Pons (tissue), 1 donor: ENCODE measurements at regions not wholly inside any gene's neighbourhood (a gene's known extent, or its start where the extent isn't known, plus 50 kb on each side); places are given as distances from the start of the nearest gene placed in this dataset.
A peak's percentile ranks its signal among the peaks of the same experiment; 100 is the strongest.
"Not testable (repeated sequence)": the region's sequence is repeated elsewhere in the genome, so short reads cannot be mapped to it uniquely, and the experiment has no call there.

Experiments
- DNase-seq: peaks from one replicate; pipeline ENCODE4 v3.0.0-alpha.2; 2016; ENCODE audit warnings: low spot score

DNA sequence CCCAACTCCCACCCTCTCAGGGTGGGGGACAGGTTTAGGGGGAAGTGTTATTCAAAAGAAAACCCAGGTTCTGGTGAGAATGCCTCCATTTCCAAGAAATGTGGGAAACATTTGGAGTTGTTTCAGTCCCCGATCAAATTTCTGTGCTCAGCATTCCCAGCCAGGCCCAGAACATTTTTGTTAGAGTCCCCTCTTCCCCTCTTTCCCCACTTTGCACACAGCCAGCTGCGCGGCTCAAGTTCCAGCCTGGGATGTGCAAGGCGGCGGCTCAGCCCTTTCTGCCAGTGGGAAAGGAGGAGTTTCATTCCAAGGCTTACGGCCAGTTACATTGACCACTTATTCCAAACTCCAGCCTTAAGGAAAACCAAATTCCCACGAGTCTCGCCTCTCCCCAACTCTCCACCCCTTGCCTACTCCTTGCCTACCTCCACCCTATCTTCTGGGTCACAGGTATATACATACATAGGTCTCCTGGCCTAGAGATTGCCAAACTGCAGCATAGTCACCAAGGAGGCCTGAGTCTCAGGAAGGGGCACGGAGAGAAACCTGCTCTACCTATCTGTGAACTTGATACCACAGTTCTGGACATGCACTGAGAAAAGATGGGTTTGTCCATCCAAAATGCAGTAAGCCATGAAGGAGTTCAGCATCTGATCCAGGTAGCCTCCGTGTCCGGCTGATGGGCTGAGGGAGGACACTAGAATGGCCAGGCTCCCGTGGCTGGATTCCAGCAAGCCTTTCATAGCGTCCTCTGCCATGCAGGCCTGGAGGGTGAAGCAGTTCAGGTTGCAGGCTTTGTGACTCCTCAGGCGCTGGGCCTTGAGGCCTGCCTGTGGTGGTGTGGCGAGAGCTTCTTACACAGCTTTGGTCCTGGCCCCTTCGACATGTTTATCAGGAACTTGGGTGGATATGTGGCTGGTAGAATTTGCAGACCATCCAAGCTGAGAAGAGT is 154.5 kb downstream of the ZFP36L2 start:
- DNase-seq = no peak

DNA sequence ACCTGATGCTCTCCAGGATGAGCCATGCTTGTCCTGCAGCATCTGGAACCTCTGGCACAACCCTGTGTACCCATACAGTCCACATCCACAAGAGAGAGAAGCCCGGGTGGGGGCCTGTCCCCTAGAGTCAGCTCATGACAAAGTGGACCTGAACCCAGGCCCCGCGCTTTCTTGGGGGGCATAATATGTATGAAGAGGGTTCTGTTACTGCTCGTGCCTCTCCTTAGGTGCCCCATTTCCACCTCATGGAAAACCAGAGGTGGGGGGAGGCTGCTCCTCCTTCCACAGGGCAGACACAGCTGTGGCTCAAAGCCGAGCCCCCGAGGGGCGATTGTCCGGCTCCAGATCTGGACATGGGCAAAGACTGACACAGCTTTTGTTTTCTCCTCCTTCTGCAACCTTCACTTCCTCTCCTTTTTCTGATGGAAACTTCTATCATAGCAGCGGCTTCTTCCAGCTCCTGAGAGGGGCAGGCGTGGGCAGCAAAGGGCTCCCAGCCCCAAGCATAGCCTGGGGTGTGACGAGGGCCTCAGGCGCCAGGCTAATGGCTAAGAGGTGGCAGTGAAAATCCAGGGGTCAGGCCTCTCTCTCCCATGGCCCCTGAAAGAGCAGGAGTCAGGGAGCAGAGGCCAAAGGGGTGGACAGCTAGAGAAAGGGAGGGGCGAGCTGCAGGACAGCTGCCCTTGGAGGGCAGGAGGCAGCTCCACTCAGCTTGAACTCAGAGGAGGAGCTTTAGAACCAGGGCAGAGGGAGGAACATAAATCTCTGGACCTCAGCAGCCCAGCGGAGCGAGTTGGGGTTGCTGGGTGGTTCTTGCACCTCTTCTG is 155.5 kb downstream of the ZFP36L2 start:
- no peak for DNase-seq

DNA sequence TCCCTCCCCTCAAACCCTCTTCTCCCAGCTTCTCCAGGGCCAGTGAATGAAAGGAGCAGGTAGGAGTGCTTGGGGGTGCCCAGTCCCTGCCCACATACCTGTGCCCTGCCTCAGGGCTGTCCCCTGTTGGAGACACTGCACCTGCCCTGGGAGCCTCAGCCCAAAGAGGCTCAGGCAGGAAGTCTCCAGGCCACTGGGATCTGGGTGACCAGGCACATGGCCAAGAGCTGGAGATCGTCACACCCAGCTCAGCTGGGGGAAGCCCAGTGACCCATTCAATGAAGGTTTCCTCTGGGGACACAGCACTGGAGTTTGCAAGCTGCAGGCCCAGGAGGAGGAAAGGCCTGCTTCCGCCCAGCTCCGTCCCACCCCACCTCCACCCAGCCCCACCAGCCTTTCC is 156.4 kb downstream of the ZFP36L2 start:
- no peak for DNase-seq

DNA sequence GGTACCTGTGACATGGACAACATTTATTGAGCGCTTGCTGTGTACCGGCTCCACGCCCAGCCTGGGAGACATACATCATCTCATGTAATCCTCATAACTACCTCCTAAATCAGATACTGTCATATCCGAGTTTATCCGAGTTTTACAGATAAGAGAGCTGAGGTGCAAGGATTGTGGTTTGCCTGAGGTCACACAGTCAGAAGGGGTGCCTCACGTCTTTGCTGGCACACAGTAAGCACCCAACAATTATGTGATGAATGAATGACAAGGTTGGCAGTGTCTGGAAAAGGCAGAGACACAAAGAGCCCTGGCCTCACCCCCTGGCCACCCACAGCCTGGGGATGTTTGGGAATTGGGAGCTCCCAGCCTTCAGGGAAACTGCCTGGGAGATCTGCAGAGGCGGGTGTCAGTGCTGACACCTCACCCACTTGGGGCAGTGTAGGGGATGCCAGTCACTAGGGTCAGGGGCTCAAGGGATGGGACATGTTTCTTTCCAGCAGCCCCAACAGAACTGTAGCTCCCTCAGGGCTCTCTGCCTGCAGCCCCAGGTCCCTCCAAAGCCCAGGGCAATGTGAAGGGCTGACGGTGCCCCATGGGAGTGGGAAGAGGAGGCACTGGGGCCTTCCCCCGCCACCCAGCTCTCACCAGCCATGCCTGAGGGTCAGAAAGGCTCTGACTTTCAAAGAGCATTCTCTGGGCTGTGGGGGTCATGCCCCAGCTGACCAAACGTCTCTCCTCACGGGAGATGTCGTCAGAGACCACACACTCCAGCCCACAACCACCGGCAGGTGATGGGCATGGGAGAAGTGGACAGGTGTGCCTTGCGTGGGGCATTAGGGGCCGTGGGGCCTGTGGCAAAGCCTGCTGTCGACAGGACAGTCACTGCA is 157.5 kb downstream of the ZFP36L2 start:
- DNase-seq = no peak

DNA sequence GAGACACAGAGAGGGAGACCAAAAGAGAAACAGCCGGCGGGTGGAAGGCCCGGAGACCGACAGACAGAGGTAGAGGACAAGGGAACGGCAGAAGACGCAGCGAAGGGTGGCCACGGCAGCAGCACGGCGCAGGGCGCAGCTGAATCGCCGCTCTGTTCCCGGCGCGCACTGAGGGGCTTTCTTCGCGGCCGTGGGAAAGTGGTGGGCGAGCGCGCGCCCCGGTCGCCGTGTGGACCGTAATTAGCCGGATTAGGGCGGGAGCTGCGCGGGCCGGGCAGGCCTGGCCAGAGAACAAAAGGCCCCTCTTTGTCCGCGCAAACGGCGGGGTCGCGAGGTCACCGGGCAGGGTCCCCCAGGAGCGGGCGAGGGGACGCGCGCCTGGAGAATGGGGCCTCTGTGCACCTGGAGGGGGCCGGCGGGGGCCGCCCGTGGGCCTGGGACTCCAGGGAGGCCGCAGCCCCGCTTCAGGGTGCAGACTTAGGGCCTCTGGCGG is 158.3 kb downstream of the ZFP36L2 start:
- no peak for DNase-seq

DNA sequence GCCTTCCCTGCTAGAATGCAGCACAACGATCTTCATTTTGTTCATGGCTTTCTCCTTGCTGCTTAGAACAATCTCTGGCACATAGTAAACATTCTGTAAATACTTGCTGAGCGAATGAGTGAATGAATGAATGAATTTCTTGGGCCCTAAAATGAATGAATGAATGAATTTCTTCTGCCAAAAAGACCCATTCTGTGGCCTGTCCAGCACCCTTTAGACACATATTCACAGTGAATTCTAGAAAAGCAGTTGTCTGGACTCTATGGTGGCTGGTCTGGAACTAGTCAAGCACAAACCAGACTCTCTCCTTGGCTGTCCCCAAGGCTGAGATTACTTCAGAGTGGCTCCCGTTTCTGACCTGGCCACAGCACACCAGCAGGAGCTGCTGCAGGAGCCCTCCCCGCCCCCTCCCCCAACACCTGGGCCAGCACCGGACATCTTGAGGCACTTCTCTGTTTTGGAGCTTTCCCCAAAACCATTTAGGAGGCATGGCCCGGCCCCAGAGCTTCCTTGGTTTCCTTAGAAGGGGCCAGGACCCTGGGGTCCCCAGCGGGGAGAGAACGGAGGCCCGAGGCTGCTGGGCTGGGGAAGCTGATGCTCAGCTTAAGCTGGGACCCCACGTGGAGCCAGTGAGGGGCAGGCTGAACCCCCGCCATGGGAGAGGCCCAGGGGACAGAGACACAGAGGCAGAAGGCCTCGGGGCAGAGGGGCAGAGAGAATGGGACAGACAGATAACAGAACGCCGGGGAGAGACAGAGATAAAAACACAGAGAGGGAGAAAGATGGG is 159.0 kb downstream of the ZFP36L2 start:
- no peak for DNase-seq

DNA sequence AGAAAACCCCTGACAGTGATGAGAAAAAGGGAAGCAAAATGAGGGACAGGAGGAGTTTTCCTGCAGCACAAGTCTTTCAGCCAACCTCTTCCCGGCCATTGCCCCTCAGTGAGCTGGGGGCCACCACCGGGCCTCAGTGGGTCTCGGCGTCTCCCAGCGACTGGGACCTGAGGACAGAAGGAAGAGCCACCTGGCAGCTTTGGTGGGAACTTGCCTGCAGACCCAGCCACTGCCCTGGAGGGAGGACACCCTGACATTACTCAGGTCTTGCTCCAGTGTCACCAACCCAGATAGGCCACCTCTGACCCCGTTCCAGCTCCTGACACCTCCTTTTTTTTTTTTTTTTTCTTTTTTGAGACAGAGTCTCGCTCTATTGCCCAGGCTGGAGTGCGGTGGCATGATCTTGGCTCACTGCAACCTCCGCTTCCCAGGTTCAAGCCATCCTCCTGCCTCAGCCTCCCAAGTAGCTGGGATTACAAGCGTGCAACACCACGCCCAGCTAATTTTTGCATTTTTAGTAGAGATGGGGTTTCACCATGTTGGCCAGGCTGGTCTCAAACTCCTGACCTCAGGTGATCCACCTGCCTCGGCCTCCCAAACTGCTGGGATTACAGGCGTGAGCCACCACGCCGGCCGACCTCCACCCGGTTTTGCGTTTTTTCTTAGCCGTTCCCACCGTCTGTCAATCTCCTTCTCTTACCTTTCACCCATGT is 159.7 kb downstream of the ZFP36L2 start:
- DNase-seq = not testable (repeated sequence)

DNA sequence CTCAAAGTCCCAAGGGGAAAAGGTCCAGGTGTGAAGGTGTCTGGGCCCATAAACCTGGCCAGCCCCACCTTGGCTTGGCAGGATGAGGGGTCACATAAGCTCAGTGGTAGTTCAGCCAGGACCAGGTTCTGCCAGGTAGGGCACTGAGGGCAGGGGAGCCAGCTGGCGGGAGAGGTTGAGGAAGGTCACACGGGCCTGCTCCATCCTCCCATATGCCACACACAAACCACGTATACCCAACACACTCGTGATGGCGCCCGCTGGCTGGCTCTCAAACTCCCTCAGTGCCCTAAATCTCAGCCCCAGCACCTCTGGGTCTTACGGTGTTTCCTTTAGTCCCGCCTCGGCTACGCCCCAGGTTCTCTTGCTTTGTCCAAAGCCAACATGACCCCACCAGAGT is 160.5 kb downstream of the ZFP36L2 start:
- no peak for DNase-seq

DNA sequence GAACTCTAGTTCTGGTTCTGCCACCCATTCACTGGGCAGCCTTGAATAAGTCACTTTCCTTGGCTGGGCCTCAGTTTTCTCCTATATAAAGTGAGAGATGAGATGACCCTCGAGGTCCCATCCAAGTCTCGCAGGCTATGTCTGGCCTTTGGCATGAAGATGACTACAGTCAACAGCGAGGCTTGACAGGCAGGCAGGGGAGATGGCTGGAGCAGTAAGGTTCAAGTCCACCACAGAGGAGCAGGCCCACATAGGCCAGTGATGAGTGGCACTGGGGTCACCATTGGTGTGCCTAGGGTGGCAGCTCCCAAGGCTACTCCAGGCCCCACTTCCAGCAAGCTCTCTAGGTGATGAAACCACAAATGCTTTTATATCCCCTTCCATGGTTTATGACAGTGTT is 161.4 kb downstream of the ZFP36L2 start:
- DNase-seq = no peak

DNA sequence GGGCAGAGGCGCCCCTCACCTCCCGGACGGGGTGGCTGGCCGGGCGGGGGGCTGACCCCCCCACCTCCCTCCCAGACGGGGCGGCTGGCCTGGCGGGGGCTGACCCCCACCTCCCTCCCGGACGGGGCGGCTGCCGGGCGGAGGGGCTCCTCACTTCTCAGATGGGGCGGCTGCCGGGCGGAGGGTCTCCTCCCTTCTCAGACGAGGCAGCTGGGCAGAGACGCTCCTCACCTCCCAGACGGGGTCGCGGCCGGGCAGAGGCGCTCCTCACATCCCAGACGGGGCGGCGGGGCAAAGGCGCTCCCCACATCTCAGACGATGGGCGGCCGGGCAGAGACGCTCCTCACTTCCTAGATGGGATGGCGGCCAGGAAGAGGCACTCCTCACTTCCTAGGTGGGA is 163.3 kb downstream of the ZFP36L2 start:
- DNase-seq = not testable (repeated sequence)

DNA sequence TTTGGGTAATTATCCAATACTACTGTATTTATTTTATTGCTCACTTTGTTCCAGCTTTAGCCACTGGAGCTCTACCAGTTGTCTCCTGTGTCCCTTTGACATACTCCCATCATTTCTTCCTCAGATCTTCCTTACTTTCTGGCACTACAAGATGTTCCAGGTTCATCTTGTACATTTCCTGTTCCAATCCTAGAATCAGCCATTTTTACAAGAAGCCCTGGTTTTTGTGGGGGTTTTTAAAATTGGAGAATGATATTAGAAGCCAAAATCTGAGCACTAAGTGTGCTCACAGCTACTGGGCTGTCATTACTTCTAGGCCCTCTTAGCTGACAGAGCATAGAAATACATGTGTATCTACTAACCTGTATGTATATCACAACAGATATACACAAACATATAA is 164.3 kb downstream of the ZFP36L2 start:
- DNase-seq = no peak

DNA sequence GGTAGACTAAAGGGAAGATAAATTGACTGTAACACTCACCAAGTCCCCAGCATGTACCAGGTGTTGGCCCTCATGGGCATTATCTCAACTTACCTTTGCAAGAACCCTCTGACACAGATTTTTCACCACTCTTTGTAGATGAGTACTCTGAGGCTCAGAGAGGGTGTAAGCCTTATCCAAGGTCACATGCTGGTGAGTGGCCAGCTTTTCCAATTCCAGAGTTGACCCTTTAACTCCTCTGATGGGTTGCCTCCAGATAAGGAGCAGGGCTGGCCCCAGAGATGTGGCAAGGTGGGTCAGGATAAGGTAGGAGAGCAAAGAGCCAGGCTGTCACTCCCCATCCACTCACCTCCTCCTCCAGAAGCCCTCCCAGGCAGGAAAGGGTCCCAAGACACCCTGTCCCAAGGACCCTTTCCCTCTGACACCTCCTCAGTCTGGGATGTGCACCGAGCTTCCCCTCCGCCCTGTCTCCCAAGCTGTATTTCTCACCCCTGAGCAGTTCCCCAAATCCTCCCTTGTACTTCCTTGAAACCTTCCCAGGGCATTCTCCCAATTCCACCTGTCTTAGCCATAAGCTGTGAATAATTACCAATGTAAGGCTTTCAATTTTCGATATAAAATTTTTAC is 165.9 kb downstream of the ZFP36L2 start:
- DNase-seq = no peak

DNA sequence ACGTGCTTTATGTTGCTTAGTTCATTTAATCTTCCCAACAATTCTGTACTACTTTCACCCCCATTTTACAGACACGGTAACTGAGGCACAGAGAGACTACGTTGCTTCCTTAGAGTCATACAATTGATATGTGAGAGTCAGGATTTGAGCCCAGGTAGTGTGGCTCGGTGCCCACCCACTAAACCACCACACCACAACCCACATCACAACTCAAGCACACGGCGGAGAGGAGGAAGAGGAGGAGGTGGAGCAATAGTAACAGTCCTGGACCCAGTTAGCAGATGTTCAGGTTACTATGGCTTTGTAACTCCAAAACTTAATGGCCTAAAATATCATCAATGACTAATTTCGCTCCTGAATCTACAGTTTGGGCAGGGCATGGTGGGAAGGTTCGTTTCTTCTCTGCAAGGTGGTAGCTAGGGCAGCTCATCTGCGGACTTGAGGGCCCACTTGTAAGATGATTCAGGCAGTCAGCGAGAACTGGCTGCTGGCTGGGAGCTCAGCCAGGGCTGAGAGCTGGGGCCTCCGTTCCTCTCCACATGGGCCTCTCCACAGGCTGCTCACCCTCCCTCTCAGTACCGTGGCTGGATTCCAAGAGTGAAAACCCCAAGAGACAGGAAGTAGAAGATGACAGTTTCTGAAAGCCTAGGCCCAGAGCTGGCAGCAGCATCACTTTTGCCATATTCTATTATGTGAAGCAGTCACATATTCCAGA is 167.1 kb downstream of the ZFP36L2 start:
- peak; percentile 95 for DNase-seq

DNA sequence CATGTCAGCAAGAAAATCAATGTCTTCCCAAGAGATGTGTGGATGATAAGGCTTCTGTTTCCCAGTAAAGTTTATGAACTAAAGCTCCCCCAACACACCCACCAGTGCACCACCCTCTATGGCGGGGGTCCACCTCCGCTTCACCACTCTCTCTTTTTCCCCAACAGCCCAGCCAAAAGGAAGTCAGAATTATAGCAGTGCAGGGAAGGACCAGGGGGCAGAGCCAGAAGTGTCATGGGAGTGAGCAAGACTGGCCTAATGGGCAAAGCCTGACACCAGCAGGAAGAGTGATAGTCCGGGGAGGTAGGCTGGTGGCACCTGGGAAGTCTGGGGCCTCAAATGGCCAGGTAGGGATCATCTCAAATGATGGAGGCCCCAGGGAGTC is 167.7 kb downstream of the ZFP36L2 start:
- no peak for DNase-seq

DNA sequence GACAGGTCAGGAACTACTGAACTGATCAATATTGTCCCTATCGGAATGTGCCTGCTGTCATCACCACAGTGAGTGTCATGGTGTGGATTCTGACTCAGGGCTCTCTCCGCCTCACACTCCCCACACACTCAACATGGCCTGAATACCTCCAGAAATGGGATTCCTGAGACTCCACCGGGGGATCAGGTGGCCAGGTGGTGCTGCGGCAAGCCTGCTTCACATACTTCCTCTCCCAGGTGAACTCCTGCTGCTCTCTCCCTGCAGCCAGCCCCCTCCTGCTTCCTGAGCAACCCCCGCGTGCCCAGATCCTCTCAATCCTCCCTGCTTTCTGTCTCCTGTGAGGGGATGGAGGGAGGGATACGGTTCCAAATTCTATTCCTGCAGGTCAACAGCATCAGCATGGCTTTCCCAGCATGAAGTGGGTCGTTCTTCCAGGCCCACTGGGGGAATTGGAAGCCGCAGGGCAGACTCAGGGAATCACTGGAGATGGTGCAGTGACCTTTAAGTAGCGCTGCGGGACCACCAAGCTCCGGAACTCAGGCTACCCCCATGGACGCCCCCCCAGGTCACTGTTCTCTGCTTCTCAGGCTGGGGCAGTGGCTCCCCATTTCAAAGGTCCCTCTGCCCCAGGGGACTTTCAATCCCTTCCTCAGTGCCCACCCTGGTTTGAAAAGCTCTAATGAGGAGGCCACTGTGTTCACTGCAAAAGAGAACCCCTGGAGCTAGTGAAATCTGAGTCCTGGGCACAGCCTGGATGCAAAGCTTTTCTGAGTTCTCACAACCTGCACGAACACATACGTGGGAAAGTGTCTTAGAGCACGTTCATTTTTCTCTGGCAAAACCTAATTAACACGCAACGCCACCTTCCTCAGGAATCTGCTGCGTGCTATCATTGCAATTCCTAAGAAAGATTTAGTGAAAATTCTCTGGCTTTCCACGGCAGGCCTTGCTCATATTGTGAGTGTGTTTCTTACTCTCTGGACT is 168.4 kb downstream of the ZFP36L2 start:
- no peak for DNase-seq

DNA sequence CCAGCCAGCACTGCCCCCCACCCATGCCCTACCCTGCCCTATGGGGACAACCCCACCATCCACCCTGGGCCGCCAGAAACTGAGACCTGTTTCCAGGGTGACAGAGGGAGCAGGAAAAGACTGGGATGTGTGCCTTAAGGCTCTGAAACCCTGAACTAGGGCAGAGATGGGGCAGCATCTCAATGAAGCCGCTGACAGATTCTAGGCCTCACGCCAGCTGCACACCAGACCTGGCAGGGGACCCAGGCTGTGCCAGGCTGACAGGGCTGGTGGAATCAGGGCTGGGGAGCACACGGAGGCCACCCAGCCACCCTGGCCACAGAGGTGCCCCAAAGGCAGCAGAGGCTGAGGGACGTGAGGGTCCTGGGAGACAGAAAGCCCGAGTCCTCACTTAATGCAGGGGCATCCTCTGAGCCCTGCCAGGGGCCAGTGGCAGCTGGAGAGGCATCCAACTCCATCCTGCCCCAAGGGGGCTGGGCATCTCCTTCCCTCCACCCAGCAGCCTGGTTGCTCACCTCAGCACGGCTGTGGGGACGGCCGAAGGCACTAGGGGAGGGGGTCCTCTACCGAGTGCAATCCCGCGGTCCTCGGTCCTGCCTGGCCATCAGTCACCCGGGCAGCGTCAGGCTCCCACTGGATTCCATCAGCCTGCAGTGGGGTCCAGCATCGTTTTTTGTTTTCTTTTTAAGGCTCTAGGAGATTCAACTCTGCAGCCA is 169.2 kb downstream of the ZFP36L2 start:
- DNase-seq = peak; percentile 93

DNA sequence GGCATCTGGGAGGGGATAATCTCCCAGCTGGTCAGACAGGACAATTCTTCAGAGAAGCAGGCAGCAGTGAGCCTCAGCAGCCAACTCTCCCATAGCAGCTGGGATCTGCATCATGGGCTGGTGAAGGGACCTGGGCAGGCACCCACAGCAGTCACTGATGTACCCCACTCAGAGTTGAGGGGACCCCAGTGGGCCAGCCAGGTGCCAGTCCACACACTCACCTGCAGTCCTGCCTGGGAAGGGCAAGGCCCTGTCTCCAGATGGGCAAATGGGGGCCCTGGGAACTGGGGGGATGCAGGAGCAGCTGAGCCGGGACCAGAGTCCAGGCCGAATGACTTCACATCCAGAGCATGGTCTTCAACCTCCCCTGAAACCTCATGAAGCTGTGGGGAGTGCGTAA is 170.4 kb downstream of the ZFP36L2 start:
- DNase-seq = no peak
